ENCODE measurements at regions not wholly inside any gene's neighbourhood (a gene's known extent, or its start where the extent isn't known, plus 50 kb on each side); places are given as distances from the start of the nearest gene placed in this dataset.

GRCh38 chr10:3294919-3295581, 122.5 kb upstream of the PITRM1 start:
- DNase-seq (ENCODE audit: low spot score in 2 of 2): no peak
- Histone ChIP-seq H3K4me1 (peaks cover 12% of the 10 kb centered on the region), H3K9me3 (no peaks in the 10 kb centered on the region), H3K36me3 (no peaks in the 10 kb centered on the region), H3K27me3 (no peaks in the 10 kb centered on the region), H3K27ac (peak overlapping the region; percentile 93), H3K4me3 (no peak overlapping the region)
- 71% methylated on average over 14 of the region's 14 CpGs for whole genome bisulfite sequencing
- TF ChIP-seq CTCF (IDR thresholded peaks at IDR 0.05): no peak
- TF ChIP-seq EP300 (IDR thresholded peaks at IDR 0.05): no peak
- TF ChIP-seq POLR2AphosphoS5 (IDR thresholded peaks at IDR 0.05): no peak
- TF ChIP-seq POLR2A (IDR thresholded peaks at IDR 0.05): no peak

- no peaks in the 10 kb centered on the region for H3K9me3 ChIP-seq
- H3K4me1 ChIP-seq: peaks cover 12% of the 10 kb centered on the region
- no peak for DNase-seq (ENCODE audit: low spot score in 2 of 2)
- WGBS: 48% methylated on average over 19 of the region's 19 CpGs
- H3K4me3 ChIP-seq: no peak overlapping the region
- H3K36me3 ChIP-seq: no peaks in the 10 kb centered on the region
- H3K27me3 ChIP-seq: no peaks in the 10 kb centered on the region
- TF ChIP-seq POLR2A (IDR thresholded peaks at IDR 0.05) (peak in 1 of 2 donors; percentile 20), POLR2AphosphoS5 (IDR thresholded peaks at IDR 0.05) (no peak)
- H3K27ac ChIP-seq: peak overlapping the region; percentile 93
Observed at GRCh38 chr10:3293581-3294431, 121.2 kb upstream of the PITRM1 start.

DNA sequence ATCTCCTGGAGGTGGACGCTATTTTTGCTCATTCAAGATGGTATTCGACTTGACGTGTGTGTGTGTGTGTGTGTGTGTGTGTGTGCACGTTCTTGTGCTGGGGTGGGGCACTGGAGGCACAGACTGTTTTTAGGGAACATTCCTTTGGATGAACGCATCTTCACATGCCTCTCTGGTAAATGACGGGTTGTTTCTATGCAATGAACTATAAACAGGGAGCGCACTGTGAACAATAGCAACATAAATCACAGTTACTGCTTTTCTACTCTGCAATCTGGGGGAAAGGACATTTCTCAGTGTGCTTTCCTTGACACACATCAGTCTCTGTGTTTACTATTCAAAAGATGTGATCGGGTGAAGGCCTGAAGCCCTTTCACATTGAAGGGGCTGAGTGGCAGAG, 120.1 kb upstream of the PITRM1 start:
- Histone ChIP-seq H3K27me3 (no peaks in the 10 kb centered on the region), H3K9me3 (no peaks in the 10 kb centered on the region), H3K4me1 (peaks cover 12% of the 10 kb centered on the region), H3K27ac (peak overlapping the region; percentile 93), H3K36me3 (no peaks in the 10 kb centered on the region), H3K4me3 (no peak overlapping the region)
- WGBS: 69% methylated on average over 7 of the region's 8 CpGs
- TF ChIP-seq POLR2A (IDR thresholded peaks at IDR 0.05) (no peak), EP300 (IDR thresholded peaks at IDR 0.05) (peak; percentile 13), CTCF (IDR thresholded peaks at IDR 0.05) (no peak), POLR2AphosphoS5 (IDR thresholded peaks at IDR 0.05) (peak in 1 of 3 donors; percentile 13)
- peak in 1 of 2 donors; percentile 70 for DNase-seq (ENCODE audit: low spot score in 2 of 2)

- Histone ChIP-seq H3K4me1 (peaks cover 12% of the 10 kb centered on the region), H3K36me3 (no peaks in the 10 kb centered on the region), H3K27ac (no peak overlapping the region), H3K27me3 (no peaks in the 10 kb centered on the region), H3K9me3 (no peaks in the 10 kb centered on the region), H3K4me3 (no peak overlapping the region)
- TF ChIP-seq POLR2A (IDR thresholded peaks at IDR 0.05) (no peak), CTCF (IDR thresholded peaks at IDR 0.05) (no peak)
- 86% methylated on average over 12 of the region's 12 CpGs for WGBS
- no peak for DNase-seq (ENCODE audit: low spot score in 2 of 2)
Observed at GRCh38 chr10:3290550-3290949, 118.0 kb upstream of the PITRM1 start.

DNA sequence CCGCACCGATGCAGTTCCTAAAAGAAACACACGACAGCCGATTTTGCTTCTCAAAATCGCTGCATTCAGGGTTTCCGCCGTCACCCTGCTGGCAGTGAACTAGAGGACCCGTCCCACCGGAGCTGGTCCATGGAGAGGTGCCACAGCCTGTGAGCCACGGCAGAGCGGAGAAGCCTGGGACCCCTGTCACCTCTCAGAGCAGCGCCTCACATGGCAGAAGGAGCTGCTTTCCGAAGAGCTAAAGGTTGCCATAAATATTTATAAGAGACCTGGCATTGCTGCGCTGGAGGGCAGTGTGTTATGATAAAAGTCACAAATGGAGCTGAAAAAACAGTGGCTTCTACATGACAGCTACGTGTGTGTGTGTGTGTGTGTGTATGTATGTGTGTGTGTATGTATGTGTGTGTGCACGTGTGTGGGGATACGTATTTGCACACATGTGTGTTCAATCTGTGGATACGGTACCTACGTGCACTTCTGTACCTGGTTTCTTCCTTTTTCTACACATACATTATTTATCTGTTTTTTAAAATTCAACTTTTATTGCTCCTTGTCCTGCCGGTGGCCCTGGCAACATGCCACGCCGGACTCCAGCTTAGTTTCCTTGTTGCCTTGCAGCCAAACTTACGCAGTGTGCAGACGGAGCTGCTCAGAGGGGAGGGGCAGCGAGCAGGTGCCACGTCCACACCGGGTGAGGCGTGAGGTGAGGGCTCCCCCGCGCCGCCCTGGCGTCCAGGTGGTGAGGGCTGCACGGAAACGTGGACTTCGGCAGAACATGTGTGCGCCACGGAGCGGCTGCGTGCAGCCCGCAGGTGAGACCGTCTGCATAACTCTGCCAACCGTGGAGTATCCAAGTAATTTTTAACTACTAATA, 115.2 kb upstream of the PITRM1 start:
- no peaks in the 10 kb centered on the region for H3K36me3 ChIP-seq
- H3K27me3 ChIP-seq: no peaks in the 10 kb centered on the region
- H3K27ac ChIP-seq: no peak overlapping the region
- no peaks in the 10 kb centered on the region for H3K9me3 ChIP-seq
- no peaks in the 10 kb centered on the region for H3K4me1 ChIP-seq
- peak in 1 of 2 donors; percentile 36 for DNase-seq (ENCODE audit: low spot score in 2 of 2)
- WGBS: 88% methylated on average over 42 of the region's 42 CpGs
- TF ChIP-seq POLR2A (IDR thresholded peaks at IDR 0.05): no peak
- no peak for TF ChIP-seq CTCF (IDR thresholded peaks at IDR 0.05)
- no peak for TF ChIP-seq POLR2AphosphoS5 (IDR thresholded peaks at IDR 0.05)
- no peak for TF ChIP-seq EP300 (IDR thresholded peaks at IDR 0.05)
- no peak overlapping the region for H3K4me3 ChIP-seq

All from suprapubic skin (tissue), 4 donors.